HUES48 (cell line): ENCODE measurements at regions not wholly inside any gene's neighbourhood (a gene's known extent, or its start where the extent isn't known, plus 50 kb on each side); places are given as distances from the start of the nearest gene placed in this dataset.

ENCODE experiments used
- H3K27ac ChIP-seq: one replicate; pipeline ENCODE4 v1.7.0; 2013; ENCODE audit warnings: low read depth, low read length, inconsistent platforms
- H3K27me3 ChIP-seq: 2 replicates; pipeline ENCODE4 v1.6.1; 2013; ENCODE audit warnings: mild to moderate bottlenecking, low read length; ENCODE audit not compliant: control insufficient read depth, insufficient read depth
- H3K36me3 ChIP-seq: 2 replicates; pipeline ENCODE4 v1.6.1; 2013; ENCODE audit warnings: low read length; ENCODE audit not compliant: control insufficient read depth, insufficient read depth
- H3K4me1 ChIP-seq: 2 replicates; pipeline ENCODE4 v1.6.1; 2013; ENCODE audit warnings: mild to moderate bottlenecking, low read length; ENCODE audit not compliant: control insufficient read depth, insufficient read depth
- H3K4me3 ChIP-seq: 2 replicates; pipeline ENCODE4 v1.5.1; 2013; ENCODE audit warnings: mild to moderate bottlenecking, low read depth, low read length
- H3K9ac ChIP-seq: 2 replicates; pipeline ENCODE4 v1.6.1; 2013; ENCODE audit warnings: mild to moderate bottlenecking, low read depth, low read length, moderate library complexity
- H3K9me3 ChIP-seq: 2 replicates; pipeline ENCODE4 v1.6.1; 2013; ENCODE audit warnings: low read length; ENCODE audit not compliant: control insufficient read depth, insufficient read depth

DNA sequence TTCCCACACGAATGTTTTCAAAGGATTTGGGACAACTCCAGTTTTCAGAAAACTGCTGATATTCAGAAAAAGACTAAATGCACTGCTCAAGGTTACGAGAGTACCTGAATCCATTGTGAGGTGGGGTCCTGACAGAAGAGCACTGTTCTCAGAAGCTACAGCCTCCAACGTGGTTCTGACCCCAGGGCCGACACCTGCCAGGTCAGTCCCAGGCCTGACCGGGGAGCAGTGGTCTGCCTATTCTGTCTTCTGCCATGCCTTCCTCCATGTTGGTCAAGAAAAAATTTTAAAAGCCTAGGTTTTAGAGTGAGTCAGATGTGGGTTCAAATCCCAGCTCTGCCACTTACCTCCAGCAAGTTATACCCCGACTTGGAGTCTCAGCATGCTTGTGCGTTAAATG lies 212.3 kb downstream of the BCL11A start:
- Histone ChIP-seq H3K36me3 (no peaks in the 10 kb centered on the region), H3K27ac (no peak overlapping the region), H3K9me3 (no peaks in the 10 kb centered on the region), H3K9ac (no peak overlapping the region), H3K27me3 (no peaks in the 10 kb centered on the region), H3K4me3 (no peak overlapping the region), H3K4me1 (no peaks in the 10 kb centered on the region)

- Histone ChIP-seq H3K4me1 (no peaks in the 10 kb centered on the region), H3K27me3 (no peaks in the 10 kb centered on the region), H3K36me3 (no peaks in the 10 kb centered on the region), H3K4me3 (no peak overlapping the region), H3K9me3 (no peaks in the 10 kb centered on the region), H3K9ac (no peak overlapping the region), H3K27ac (no peak overlapping the region)
Observed at GRCh38 chr2:60339286-60339685, 214.2 kb downstream of the BCL11A start.

GRCh38 chr2:60337142-60337497 lies 216.3 kb downstream of the BCL11A start:
- Histone ChIP-seq H3K27ac (no peak overlapping the region), H3K36me3 (no peaks in the 10 kb centered on the region), H3K4me3 (no peak overlapping the region), H3K4me1 (no peaks in the 10 kb centered on the region), H3K9ac (no peak overlapping the region), H3K27me3 (no peaks in the 10 kb centered on the region), H3K9me3 (no peaks in the 10 kb centered on the region)

DNA sequence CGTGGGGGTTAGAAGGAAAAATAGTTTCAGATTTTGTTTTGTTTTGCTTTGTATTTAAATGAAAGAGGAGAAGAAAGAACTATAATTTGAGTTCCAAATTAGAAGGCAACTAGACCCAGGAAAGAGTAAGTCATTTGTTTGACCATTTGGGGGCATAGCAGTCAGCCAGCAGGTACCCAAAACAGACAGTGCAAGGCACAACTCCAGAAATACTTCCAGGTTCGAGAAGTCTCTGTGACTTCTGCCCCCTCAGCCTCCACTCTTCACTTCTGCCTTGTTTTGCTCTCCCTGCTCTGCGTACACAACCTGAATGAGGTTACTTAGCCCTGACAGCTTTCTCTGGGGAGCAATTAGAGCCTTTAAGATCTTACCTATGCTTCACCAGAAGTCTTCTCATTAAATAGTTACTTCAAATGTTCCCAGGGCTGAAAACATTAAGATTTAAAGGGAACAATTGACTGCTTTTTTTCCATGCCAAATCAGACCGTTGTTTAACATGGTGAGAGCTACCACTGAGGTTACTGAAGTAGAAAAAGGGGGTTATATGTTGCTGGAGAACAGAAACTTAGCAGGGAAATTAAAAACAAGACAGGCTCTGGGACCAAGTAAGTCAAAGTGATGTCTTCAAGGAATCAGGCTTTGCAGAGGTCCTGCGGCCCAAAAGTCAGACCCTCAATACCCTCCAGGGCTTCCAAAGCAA lies 216.9 kb downstream of the BCL11A start:
- H3K36me3 ChIP-seq, result no peaks in the 10 kb centered on the region
- H3K27me3 ChIP-seq, result no peaks in the 10 kb centered on the region
- no peak overlapping the region for H3K4me3 ChIP-seq
- H3K9me3 ChIP-seq, result no peaks in the 10 kb centered on the region
- H3K27ac ChIP-seq, result no peak overlapping the region
- no peak overlapping the region for H3K9ac ChIP-seq
- no peaks in the 10 kb centered on the region for H3K4me1 ChIP-seq

DNA sequence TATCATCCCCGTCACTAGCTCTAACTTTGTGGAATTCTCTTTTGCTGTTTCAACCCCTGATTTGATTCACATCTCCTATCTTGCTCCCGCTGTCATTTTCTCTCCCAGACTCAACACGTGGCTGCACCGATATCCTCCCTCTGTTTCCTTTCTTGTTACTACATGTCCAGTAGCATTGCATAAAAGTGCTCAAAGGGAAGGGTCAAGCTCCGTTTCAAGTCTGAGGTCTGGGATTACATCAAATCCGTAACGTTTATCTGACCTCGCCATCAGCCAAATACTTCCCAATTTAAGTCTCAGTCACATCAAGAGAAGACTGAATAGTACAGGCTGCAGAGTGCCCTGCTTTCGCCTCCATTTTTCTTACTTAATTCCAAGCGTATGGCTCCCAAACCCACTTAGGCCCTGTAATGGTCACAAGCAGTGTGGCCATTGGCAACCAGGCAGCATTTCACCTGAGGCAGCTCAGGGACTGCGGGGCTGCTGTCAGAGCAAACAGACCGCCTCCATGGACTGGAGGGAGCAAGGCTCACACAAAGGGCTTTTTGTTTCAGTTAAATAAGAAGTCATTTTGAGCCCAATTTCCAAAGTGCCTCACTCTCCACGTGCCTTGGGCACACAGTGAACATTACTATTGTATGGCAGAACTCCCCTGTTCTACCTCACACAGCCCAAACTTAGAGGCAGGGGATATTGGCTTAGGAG lies 217.8 kb downstream of the BCL11A start:
- H3K27me3 ChIP-seq, result no peaks in the 10 kb centered on the region; the same call in 1 of the 2 replicates
- H3K9me3 ChIP-seq, result no peaks in the 10 kb centered on the region
- no peak overlapping the region for H3K9ac ChIP-seq
- no peaks in the 10 kb centered on the region for H3K36me3 ChIP-seq
- H3K4me3 ChIP-seq, result no peak overlapping the region
- H3K4me1 ChIP-seq, result no peaks in the 10 kb centered on the region
- no peak overlapping the region for H3K27ac ChIP-seq

DNA sequence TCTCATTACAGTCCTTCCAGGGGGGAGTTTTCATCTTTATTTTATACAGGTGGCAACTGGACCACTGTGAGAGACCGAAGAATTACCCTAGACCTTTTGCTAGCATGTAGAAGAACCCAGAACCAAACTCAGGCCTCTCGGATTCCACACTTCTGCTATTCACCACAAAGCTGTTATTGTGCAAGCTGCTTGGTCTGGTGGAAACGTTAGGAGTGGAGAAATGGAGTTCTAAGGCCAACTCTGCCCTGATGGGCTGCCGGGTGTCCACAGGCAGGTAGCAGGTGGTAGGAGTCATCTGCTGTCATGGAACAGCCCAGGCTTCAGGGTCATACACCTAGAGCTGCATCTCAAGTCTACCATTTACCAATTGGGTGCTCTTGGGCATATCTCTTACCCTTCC lies 218.8 kb downstream of the BCL11A start:
- Histone ChIP-seq H3K4me1 (no peaks in the 10 kb centered on the region), H3K4me3 (no peak overlapping the region), H3K36me3 (no peaks in the 10 kb centered on the region), H3K27ac (no peak overlapping the region), H3K9ac (no peak overlapping the region), H3K9me3 (no peaks in the 10 kb centered on the region), H3K27me3 (no peaks in the 10 kb centered on the region; the same call in 1 of the 2 replicates)

- Histone ChIP-seq H3K27ac (no peak overlapping the region), H3K4me1 (no peaks in the 10 kb centered on the region), H3K27me3 (no peaks in the 10 kb centered on the region; the same call in 1 of the 2 replicates), H3K9ac (no peak overlapping the region), H3K36me3 (no peaks in the 10 kb centered on the region), H3K4me3 (no peak overlapping the region), H3K9me3 (no peaks in the 10 kb centered on the region)
Observed at GRCh38 chr2:60333264-60333663, 220.2 kb downstream of the BCL11A start.

GRCh38 chr2:60331115-60331809 lies 222.2 kb downstream of the BCL11A start:
- Histone ChIP-seq H3K9ac (no peak overlapping the region), H3K4me1 (no peaks in the 10 kb centered on the region), H3K4me3 (no peak overlapping the region), H3K9me3 (no peaks in the 10 kb centered on the region), H3K36me3 (no peaks in the 10 kb centered on the region), H3K27ac (no peak overlapping the region), H3K27me3 (no peaks in the 10 kb centered on the region; the same call in 1 of the 2 replicates)

GRCh38 chr2:60329225-60329624 lies 224.2 kb downstream of the BCL11A start:
- H3K4me1 ChIP-seq, result no peaks in the 10 kb centered on the region
- H3K9me3 ChIP-seq, result no peaks in the 10 kb centered on the region
- no peaks in the 10 kb centered on the region for H3K36me3 ChIP-seq
- H3K4me3 ChIP-seq, result no peak overlapping the region
- H3K27ac ChIP-seq, result no peak overlapping the region
- no peak overlapping the region for H3K9ac ChIP-seq
- H3K27me3 ChIP-seq, result no peaks in the 10 kb centered on the region; the same call in 1 of the 2 replicates

GRCh38 chr2:60324536-60324935 lies 228.9 kb downstream of the BCL11A start:
- H3K9ac ChIP-seq, result no peak overlapping the region

DNA sequence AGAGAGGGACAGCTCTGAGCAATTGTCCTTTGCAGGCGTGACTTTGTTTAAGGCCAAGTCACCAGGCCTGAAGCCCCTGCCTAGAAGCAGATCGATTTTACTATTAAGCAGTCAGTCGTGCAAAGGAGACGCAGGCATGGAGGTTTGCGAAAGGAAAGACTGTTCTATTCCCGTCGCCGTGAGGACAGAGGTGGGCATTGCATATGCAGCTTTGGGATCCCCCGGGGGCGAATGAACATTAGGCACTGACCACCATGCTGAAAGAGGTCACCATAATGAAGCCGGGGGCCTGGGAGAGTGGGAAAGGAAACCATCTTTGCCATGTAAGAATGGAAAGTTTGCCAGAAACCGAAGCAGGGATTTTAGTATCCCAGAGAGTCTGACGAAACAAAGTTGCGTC lies 231.6 kb downstream of the BCL11A start:
- no peak overlapping the region for H3K9ac ChIP-seq
- no peak overlapping the region for H3K27ac ChIP-seq
- H3K36me3 ChIP-seq, result no peaks in the 10 kb centered on the region
- peaks cover 11% of the 10 kb centered on the region for H3K4me1 ChIP-seq
- no peaks in the 10 kb centered on the region for H3K9me3 ChIP-seq
- H3K27me3 ChIP-seq, result no peaks in the 10 kb centered on the region
- H3K4me3 ChIP-seq, result no peak overlapping the region

More at GRCh38 chr2:60324536-60324935, 228.9 kb downstream of the BCL11A start:
- H3K4me1 ChIP-seq, result no peaks in the 10 kb centered on the region
- H3K9me3 ChIP-seq, result no peaks in the 10 kb centered on the region
- no peaks in the 10 kb centered on the region for H3K27me3 ChIP-seq
- H3K4me3 ChIP-seq, result no peak overlapping the region
- no peaks in the 10 kb centered on the region for H3K36me3 ChIP-seq
- H3K27ac ChIP-seq, result no peak overlapping the region
